Bronchial epithelial cell (primary cell): ENCODE measurements at regions not wholly inside any gene's neighbourhood (a gene's known extent, or its start where the extent isn't known, plus 50 kb on each side); places are given as distances from the start of the nearest gene placed in this dataset.

ENCODE experiments used
- DNase-seq: peaks from one replicate; pipeline ENCODE4 v3.0.0-alpha.2; 2010; ENCODE audit warnings: low read depth
- FAIRE-seq: peaks from 2 replicates; lab custom pipeline; 2011; peaks lifted over from hg19 to GRCh38; lab: Jason Lieb, UNC
- H3K27me3 ChIP-seq: 2 replicates; pipeline ENCODE4 v1.5.1; 2011; ENCODE audit warnings: low read length; ENCODE audit not compliant: control insufficient read depth, insufficient read depth
- H3K36me3 ChIP-seq: 2 replicates; pipeline ENCODE4 v1.5.1; 2011; ENCODE audit warnings: low read length; ENCODE audit not compliant: control insufficient read depth, insufficient read depth
- H3K4me3 ChIP-seq: 2 replicates; pipeline ENCODE4 v1.5.1; 2011; ENCODE audit warnings: mild to moderate bottlenecking, low read depth, low read length, control low read depth
- CTCF ChIP-seq: IDR thresholded peaks from 2 replicates; pipeline ENCODE4 v1.5.1; 2011; ENCODE audit warnings: mild to moderate bottlenecking, moderate library complexity, low read length, control low read depth, inconsistent platforms; ENCODE audit not compliant: insufficient read depth, severe bottlenecking

DNA sequence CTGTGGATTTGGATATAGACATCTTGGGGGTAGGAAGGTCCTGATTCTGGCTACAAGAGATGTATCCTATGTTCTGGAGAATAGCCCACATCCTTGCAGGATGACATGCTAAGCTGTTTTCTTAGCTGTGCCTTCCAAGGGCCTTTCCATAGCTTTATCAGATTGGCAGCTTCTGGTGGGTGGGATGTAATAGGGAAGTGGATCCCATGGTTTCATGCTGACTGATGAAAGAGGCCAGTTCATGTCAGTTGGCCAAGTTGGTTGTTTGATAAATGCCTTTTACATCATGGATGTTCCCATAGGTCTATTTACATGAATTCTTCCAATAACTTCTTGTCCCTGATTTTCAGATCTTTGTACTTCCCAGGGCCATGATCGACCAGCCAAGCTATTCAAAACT, 169.1 kb upstream of the RMST start:
- no peak for TF ChIP-seq CTCF
- FAIRE-seq (no peak), DNase-seq (no peak)
- no peak overlapping the region for H3K4me3 ChIP-seq
- H3K27me3 ChIP-seq = no peaks in the 10 kb centered on the region
- no peaks in the 10 kb centered on the region for H3K36me3 ChIP-seq

DNA sequence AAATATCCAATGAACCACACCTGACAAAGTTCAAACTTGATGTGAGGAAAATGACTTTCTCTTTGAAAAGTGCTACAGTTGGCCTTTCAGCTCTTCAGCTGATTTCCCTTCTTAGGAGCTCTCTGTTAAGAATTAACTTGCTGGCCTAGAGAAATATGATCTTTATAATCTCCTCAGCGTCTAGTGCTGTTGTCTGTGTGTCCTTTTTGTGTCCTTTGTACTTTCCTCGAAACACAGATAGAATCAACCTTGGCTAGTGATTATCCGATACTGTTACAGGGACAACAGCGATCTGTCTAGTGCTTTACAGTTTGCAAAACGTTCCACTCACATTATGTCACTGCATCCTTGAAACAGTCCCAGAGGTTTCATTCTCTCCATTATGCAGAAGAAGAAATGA, 162.8 kb upstream of the RMST start:
- Histone ChIP-seq H3K36me3 (no peaks in the 10 kb centered on the region), H3K4me3 (no peak overlapping the region), H3K27me3 (no peaks in the 10 kb centered on the region)
- no peak for DNase-seq
- no peak for TF ChIP-seq CTCF
- no peak for FAIRE-seq

DNA sequence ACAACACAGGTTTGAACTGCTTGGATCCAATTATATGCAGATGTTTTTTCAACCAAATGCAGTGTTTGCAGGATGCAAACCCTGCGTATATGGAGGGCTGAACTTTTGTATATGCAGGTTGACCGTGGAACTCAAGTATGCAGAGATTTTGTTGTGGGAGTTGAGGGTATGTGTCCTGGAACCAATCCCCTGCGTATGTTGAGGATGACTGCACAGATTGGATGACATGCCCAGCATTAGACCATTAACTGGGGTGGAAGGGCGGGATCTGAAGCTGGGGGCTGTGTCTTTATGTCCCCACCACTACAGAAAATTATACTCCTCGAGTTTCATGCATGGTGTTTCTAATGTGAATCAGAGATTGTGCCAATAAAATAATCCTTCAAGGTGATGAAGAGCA, 162.2 kb upstream of the RMST start:
- no peak for DNase-seq
- no peak overlapping the region for H3K4me3 ChIP-seq
- H3K36me3 ChIP-seq = no peaks in the 10 kb centered on the region
- FAIRE-seq = no peak
- no peaks in the 10 kb centered on the region for H3K27me3 ChIP-seq
- TF ChIP-seq CTCF = no peak

DNA sequence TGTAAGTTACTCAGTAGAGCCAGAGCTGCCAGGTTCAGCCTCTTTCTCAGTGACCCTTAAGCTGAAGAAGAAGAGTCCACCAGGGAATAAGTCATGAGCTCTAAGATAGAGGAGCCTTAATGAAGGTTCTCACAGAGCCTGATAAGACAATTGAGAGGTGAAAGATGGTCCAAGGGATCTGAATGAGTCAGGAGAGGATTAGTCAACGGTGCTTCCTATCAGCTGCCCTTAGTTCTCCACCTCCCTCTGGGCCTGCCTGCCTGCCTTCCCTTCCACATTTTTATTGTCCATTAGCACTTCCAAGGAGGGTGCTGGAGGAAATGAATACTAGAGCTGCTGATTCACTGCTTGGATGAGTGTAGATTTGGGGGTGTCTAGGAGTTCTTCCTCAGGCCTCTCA, 161.7 kb upstream of the RMST start:
- no peak for FAIRE-seq

GRCh38 chr12:97301576-97301975, 161.0 kb upstream of the RMST start:
- TF ChIP-seq CTCF = no peak
- H3K4me3 ChIP-seq = no peak overlapping the region
- no peak for FAIRE-seq
- H3K36me3 ChIP-seq = no peaks in the 10 kb centered on the region
- no peaks in the 10 kb centered on the region for H3K27me3 ChIP-seq
- DNase-seq = no peak

More for the DNA sequence above, 161.7 kb upstream of the RMST start:
- TF ChIP-seq CTCF = no peak
- Histone ChIP-seq H3K4me3 (no peak overlapping the region), H3K27me3 (no peaks in the 10 kb centered on the region), H3K36me3 (no peaks in the 10 kb centered on the region)
- peak; percentile 9 for DNase-seq

GRCh38 chr12:97305651-97306050, 157.0 kb upstream of the RMST start:
- Histone ChIP-seq H3K36me3 (no peaks in the 10 kb centered on the region), H3K4me3 (no peak overlapping the region), H3K27me3 (no peaks in the 10 kb centered on the region)
- TF ChIP-seq CTCF = no peak
- no peak for FAIRE-seq
- no peak for DNase-seq
